GM18870 (cell line): ENCODE measurements at regions not wholly inside any gene's neighbourhood (a gene's known extent, or its start where the extent isn't known, plus 50 kb on each side); places are given as distances from the start of the nearest gene placed in this dataset.

Experiments
- ATAC-seq: cut with Tn5 transposase; IDR thresholded peaks from one replicate; pipeline ENCODE4 v1.9.1; 2021; ENCODE audit warnings: moderate library complexity; ENCODE audit not compliant: unreplicated experiment

DNA sequence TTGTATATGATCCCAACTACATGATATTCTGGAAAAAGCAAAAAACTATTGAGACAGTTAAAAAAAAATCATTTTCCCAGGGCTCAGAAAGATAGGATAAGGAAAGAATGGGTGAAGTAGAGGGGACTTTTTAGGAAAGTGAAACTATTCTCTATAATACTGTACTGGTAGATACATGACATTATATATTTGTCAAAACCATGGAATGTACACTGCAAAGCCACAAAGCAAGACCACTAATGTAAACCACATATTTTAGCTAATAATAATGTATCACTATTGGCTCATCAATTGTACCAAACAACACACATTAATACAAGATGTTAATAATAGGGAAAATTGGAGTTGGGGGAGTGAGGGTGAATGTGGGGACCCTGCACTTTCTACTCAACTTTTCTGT lies 182.6 kb downstream of the EFNB2 start:
- ATAC-seq: no peak

DNA sequence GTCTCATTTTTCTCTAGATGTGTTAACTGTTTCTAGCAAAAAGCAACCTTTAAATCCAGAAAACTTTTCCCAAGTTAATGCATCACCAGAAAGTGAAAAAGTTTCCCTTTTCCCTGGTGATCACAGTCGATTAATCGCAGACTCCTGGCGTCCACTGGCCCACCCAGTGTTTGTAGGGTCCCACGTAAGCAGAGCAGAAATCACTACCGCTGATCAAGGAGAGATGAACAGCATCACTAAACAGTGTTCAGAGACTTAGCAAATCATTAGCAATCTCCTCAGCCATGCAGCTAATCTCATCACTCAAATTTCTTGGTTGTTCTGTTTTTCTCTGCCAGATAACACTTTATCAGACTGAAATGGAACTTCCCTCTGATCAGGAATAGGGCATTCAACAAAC lies 184.2 kb downstream of the EFNB2 start:
- ATAC-seq: no peak

DNA sequence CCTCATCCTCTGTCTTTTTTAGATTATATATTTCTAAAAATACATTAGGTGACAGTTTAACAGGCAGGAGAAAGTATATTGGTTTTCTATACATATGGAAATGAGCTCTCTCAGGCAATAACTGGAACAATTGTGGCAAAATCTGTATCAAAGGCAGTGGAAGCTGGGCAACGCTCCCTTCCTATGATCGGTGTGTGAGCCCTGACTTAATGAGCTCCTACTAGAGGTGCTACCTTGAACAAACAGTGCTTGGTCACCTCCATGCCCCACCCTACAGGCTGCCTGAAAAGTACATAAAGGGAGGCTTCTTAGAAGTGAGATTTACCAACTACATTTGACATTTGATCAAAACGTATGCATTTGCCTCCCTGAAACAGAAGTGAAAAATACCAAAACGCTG lies 185.3 kb downstream of the EFNB2 start:
- ATAC-seq: no peak

DNA sequence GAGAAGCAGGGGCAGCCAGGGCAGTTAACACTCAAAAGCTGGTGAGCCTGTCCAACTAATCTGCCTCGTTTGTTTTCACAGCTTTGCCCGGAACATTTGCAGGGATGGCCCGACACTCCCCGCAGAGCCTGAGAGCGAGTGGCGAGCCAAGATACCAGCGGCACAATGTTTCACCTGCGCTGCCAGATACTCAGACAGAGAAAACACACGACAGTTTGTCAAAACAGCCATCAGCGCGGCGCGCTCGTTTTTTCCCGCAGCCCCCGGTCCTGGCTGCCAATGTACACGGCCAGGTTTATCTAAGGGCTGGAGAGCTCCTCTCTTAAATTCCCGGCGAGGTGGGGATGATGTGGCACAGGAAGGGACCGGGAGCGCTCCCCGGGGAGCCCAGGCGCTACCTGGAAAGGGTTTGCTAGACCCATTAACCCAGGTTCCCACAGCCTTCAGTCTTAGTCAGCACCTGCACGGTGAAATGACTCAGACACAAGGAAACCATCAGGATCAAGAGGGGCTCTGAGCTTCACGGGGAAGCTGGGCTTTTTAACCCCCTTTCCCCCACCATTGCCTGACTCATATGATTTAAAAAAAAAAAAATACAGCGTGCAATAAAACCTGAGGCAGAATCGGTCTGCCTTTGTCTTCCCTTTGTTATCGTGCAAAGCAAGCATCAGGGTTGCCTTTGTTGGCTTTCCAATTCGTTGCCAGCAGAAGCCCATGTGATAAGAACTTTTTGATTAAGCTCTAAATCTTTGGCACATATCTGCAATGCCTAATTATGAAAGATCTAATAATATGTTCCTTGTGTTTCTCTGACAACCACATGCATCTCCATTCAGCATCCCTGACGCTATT lies 186.2 kb downstream of the EFNB2 start:
- no peak for ATAC-seq

DNA sequence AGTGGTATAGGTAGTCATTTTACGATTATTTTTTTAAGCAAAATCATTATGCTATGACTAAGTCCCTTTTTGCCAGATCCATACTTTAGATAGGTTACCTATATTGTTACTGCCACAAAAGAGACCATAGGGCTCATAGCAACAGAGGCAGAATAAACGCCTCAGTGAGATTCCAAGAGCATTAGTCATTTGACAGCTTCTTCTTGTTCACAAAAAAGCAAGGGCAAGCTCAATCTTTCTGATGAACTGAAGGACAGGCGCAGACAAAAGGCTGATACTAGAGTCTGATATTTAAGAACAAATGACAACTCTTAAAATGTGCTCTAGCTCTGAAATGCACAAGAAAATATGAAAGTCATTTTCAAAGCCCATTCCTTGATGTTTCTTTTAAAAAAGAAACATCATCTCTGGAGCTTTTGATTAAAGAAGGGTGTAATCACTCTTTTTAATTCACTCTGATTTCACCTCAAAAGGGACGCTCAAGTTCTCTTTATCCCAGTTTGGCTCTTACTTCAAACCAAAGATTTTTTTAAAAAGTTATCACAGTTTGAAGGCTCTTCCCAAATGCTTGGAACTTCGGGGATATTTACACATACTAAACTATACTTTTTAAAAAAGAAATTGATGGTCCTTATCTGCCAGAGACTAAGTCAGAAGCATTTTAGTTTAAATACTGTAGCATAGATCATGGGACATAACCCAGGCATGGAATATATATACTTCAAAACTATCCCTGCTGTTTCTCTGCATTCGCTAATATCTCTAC lies 187.2 kb downstream of the EFNB2 start:
- ATAC-seq: no peak

DNA sequence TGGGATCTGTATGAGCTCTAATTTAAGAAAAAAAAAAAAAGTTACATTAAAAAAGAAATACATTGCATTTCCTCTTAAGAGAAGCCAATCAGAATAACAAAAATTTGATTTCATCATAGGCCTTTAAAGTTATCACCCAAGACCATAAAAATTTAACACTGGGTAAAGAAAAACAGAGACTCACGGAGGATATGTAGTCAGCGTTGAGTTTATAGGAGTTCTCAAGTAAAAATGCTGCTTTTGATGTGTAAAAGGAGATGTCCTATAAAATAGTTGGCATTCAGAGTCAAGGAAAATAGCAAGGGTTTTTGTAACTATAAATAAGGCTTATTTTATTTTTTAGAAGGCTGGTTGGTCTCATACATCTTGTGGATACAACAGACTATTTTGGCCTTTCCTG lies 191.1 kb downstream of the EFNB2 start:
- no peak for ATAC-seq

DNA sequence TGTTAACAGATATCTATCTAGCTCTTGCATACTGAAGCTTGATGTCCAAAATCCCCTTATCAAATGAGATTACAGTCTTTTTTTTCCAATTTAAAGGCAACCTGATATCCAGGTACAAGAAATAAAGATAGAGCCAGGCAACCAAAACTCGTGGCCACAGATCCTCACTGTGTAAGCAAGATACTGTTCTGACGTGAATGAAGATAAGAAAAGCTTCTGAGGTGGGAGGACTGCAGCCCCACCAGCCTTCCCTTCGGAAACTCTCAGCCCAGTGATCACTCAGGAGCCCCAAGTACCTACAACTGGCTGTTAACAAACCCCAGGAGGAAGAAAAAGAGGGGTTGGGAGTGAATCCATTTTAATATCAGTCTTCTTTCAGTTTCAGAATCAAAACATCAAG lies 191.6 kb downstream of the EFNB2 start:
- no peak for ATAC-seq

DNA sequence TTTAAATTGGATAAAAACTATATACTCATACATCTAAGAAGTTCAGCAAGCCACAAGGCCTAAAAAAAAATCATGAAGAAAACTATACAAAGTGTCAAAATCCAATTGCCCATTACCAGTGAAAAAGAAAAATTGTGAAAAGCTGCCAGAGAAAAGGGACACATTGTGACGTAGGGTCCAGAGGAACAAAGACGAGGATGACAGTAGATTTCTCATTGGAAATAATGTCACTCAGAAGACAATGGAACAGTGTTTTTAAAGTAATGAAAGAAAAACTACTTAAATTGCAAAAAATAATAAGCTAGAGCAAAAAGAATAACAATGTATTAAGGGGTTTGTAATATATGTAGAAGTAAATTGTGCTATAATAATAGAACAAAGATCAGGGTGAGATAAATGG lies 195.2 kb downstream of the EFNB2 start:
- no peak for ATAC-seq

DNA sequence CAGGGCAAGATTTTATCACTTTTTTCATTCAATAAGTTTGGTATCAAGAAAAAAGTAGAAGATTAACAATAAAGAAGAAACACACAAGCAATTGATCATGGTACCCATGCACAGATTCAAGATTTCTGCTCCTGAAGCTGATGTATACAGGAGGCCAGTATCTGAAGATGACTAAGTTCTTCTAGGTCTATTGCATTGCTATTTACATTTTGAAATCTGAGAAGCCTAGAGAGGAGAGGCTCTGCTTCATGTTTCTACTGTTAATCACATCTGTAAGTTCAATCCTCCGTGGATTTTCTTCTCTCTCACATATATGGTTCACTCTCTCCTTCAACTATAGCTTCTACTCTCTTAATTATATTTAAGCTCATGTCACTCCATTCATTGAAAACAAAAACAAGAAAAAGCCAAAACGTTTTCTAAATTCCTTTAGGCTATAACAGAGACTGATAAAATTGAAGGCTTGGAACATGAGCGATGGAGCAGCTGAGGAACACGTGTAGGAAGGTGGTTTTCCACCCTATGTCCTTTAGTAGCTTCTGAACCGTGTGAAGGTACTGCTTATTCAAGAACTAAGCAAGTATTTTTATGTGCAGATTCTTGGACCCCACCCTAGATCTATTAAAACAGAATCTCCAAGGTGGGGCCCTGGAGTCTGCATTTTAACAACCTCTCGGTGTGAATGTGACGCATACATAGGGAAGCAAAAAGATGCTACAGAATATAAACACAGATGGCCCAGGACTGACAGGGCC lies 198.2 kb downstream of the EFNB2 start:
- ATAC-seq: no peak

DNA sequence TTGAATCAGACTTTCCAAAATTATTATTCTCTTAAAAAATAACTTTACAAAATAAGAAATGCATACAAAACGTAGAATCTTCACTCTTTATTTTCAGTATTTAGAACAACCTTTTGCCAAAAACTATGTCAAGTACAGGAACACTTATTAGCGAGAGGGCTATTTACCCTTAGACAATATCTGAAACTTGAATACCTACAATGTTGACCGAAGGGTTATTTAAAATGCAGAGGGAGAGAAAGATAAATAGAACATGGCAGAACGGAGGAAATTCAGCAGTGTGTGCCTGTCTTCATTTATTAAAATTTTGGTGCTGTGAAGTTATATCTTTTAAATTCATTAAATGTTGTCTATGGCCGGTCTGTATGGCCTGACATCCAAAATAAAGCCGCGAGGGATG lies 198.8 kb downstream of the EFNB2 start:
- no peak for ATAC-seq

DNA sequence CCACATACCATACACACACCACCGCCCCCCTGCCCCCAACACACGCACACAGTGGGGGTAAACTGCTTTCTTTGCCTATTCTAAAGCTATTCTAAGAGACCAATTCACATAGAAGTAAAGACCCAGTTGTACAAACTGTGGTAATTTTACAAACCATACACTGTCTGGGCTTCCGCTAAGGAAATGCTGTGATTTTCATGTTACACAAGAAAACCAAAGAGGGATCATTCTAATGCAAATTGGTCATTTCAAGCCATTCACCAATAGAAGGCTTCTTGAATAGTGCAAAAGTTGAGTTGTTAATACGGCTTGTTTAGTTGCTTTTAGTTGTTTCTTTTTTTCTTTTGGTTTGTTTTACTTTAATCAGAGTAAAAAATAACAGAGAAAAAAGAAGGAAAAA lies 202.8 kb downstream of the EFNB2 start:
- no peak for ATAC-seq

DNA sequence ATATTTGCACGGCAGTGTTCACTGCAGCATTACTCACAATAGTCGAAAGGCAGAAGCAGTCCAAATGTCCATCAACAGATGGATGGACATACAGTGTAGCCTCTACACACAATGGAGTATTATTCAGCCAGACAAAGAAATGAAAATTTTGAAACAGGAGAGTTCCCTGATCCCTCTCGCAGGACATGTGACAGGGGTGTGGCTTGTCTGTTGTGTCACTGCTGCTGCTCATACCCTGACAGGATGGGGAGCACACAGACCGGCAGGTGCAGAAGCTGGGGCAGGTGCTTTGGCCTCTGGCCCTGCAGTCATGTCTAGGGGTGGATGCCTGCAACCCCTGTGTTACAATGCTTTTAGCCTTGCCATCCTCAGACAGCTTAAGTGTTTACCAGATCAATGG lies 204.3 kb downstream of the EFNB2 start:
- no peak for ATAC-seq

DNA sequence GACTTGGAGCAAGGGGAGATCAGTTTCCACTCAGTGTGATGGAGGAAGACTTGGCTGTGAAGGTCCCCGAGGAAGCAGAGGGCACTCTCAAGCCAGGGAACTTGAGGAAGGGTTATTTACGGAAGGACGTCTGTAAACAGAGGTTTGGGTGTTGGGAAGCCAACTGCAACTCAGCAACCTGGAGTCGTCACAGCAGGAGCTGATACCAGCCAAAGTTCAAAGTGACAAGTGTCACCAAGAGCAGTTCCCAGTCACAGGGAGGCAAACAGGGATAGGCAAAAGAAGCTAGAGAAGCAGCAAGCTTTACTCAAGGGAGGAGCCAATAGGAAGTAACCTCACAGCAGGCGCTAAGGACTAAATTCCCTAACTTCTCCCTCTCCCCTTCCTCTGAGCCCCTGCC lies 205.5 kb downstream of the EFNB2 start:
- no peak for ATAC-seq

DNA sequence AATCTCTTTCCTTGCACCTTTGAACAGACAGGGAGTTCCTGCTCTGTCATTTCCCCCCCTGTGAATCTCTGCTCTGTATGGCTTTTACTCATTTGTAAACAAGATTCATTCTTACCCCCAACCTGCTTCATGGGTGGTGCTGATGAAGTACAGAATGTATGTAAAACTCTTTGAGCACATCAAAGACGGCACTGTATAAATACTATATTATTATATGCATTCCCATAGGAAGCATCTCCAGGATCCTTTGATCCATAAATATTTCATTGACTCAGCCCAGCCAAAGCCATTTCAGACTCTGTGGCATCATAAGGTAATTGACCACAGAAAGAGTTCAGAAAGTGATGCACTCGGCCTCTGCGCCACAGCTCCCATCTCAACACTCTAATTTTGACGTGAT lies 208.7 kb downstream of the EFNB2 start:
- no peak for ATAC-seq

DNA sequence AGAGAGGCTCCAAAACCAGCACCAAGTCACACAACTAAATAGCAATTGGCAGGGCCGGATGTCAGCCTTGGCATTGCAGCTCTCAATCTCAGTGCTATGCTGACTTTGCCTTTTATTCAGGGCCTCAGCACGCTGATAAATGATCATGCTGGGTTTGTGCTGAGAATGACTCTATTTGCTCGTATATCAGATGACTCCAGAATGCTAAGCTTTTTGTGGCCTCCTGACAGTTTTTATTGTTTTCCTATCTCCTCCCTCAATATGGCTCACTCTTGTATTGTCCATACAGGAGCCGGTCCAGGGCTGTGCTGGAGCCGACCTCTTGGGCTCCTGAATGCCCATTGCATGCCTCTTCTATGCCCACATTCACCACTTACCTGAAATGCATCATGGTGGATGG lies 211.0 kb downstream of the EFNB2 start:
- ATAC-seq: no peak

DNA sequence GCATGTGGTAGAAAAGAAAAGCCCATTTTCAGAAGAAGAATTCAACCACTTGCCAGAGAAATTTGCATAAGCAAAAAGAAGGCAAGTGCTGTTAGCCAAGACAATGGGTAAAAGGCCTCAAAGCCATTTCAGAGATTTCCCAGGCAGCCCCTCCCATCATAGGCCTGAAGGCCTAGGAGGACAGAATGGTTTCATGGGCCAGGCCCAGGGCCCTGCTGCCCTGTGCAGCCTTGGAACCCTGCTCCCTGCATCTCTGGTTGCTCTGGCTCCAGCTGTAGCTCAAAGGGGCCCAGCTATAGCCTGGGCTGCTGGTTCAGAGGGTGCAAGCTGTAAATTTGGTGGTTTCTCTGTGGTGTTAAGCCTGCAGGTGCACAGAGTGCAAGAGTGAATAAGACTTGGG lies 212.8 kb downstream of the EFNB2 start:
- ATAC-seq: no peak

DNA sequence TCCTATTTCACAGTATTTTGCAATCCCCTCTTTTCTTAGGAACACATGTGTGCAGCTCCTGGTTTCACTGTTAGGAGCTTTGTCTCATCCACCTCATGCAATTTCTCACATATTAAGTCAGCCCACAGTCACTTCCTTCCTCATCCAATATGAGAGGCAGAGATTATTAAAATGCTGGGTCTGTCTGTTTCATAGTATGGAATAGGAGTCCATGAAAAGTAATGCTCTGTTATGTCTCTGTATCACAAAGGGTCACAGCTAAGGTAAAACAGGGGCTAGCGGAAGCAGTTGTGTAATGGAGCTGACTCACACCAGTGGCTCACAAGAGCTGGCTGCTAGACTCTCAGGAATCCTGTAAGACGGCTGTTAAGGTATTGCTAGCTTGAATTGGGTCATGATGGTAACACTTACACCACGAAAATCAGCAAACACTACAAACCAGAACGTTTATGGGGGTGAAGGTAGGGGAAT lies 216.5 kb downstream of the EFNB2 start:
- ATAC-seq: no peak

DNA sequence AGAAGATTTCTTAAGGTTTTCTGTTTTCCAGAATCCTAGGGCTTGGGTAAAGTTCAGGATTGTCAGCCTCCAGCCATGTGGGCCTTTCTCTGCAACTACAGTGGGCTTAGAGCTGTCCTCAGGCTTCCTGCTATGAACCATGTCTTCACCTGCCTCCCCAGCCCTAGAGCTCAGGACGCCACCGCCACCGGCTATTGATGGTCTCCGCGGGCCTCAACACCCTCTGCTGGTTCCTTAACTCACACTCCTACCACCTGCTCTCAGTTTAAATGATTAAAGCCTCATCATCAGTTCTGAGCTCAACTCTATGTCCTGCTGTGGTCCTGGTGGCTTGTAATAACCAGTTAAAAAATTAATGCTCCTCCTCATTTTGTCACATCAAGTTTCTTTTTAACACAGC lies 221.0 kb downstream of the EFNB2 start:
- ATAC-seq: no peak

DNA sequence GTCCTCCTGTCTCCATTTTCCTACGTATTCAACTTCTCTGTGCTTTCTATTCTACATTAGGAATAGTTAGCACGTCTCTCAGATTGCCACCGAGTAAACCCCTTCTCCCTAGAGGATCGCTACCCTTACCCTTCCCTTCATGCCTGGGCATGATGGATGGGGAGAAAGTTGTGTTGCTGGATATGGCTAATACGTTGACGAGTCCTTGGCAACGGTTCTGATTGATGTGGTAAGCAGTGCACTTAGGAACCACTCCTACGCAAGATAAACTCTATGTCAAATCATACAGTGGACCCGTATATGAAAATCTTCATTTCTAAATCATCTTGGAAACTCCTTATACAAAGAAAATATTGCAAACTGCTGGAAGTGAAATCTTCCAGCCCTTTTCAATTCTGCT lies 224.5 kb downstream of the EFNB2 start:
- ATAC-seq: no peak

DNA sequence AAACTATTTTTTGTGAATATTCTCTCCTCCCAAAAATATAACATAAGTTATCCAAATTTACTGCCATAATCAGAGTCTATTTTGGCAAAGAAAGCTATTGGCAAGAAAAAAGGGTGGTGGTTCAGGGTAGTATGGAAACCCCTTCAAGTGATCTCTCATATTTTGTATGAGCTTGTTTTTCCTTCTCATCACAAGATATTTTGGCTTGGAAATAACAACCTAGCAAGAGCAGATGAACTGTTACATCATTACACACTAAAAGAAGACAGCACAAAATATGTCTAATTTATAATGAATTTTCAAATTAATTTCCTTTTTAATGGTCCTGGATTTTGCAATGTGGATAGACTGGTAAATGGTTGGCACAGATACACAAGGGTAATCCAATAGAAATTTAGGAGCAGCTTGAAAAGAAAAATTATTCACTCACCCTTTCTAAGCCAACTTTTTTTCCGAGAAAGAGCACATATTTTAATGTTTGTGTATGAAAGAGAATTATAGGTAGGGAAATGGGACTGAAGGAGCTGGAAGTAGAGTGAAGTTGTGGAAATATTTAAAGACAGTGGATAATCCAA lies 225.1 kb downstream of the EFNB2 start:
- no peak for ATAC-seq

DNA sequence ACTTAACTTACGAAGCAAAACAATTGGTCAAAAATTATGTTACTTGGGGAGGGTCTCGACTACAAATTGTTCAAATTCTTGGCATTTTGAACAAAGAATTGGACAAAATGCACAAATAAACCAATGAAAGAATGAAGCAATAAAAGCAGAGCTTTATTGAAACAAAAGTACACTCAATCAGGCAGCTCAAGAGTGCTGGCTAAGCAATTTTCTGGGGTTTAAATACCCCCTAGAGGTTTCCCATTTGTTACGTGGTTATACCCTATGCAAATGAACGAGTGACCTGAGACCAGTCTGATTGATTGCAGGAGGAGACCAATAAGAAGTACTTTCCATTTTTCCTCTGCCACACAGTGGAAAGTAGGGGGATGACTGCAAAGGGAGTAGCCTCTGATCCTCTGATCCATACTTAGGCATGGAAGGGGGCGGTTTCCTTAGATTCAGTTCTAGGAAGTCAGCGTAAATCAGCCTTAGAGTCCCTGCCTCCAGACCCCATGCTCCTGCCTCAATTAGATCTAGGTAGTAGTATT lies 228.6 kb downstream of the EFNB2 start:
- ATAC-seq: no peak
